ENCODE measurements at regions not wholly inside any gene's neighbourhood (a gene's known extent, or its start where the extent isn't known, plus 50 kb on each side); places are given as distances from the start of the nearest gene placed in this dataset.

DNA sequence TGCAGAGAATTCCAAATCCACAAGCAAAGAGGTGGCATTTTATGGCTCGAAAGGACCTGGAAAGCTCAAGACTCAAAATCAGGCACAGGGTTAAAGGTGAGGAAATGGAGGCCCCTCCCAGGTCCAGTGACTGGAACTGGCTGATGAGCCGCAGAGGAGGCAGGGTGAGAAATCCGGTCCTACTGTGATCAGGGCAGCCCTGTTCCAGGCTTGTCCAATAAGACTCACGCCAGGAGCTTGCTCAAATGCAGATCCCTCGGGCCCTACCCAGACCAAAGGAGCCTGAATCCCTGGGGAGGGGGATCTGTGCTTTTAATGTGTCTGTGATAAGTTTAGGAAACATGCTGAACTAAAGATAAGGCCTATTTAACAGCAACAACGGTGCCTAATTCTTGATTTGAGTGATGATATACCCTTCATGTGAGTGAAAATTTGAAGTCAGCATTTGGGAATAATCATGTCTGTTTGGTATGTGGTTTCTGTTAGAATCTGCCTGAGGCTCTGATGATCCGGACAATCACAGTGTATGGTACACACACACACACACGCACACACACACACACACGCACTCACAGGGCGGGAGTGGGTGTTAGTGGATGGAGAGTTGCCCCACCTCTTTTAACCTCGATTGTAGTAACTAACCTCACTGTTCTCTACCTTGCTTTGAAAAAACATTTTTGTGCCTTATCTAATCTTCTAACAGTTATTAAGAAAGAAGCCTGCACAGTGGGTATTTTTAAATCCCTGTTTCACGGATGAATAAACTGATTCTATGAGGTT, 54.1 kb upstream of the LYST start:
- TF ChIP-seq, protein P1, sequence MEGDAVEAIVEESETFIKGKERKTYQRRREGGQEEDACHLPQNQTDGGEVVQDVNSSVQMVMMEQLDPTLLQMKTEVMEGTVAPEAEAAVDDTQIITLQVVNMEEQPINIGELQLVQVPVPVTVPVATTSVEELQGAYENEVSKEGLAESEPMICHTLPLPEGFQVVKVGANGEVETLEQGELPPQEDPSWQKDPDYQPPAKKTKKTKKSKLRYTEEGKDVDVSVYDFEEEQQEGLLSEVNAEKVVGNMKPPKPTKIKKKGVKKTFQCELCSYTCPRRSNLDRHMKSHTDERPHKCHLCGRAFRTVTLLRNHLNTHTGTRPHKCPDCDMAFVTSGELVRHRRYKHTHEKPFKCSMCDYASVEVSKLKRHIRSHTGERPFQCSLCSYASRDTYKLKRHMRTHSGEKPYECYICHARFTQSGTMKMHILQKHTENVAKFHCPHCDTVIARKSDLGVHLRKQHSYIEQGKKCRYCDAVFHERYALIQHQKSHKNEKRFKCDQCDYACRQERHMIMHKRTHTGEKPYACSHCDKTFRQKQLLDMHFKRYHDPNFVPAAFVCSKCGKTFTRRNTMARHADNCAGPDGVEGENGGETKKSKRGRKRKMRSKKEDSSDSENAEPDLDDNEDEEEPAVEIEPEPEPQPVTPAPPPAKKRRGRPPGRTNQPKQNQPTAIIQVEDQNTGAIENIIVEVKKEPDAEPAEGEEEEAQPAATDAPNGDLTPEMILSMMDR (IDR thresholded peaks at IDR 0.05), result no peak
- TF ChIP-seq EP300 (IDR thresholded peaks at IDR 0.05) (no peak), POLR2A (IDR thresholded peaks at IDR 0.05) (no peak)

Measured in ovary (tissue), 3 donors.